ENCODE measurements at regions not wholly inside any gene's neighbourhood (a gene's known extent, or its start where the extent isn't known, plus 50 kb on each side); places are given as distances from the start of the nearest gene placed in this dataset.
A peak's percentile ranks its signal among the peaks of the same experiment; 100 is the strongest.

DNA sequence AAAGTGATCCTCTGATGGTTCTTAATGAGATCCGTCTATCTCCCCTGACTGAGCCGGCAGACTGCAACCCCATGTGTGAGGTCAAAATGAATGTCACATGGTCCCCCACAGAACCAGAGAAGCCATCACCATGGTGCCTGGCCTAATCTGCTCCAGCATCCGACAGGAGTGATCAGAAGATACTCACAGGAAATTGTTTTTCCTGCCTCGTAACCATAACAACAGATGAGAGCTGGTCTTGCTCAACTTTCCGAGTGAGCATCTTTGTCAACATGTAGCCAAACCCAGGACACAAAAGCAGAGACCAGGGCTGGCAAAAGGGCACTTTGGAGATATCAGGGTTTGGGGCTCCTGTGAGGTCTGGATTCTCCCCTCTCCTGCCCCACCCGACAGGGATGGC lies 72.1 kb upstream of the C14orf180 start:
- ChIA-PET POLR2A (interaction anchor here (1.3 to 1.4 kb wide), 2 partner anchors 83 to 370 kb away, joined by 3 read pairs; no protein-coding TSS in a partner anchor), CTCF (interaction anchor here (0.8 to 1.4 kb wide), 3 partner anchors 29 to 56 kb away, joined by 3 to 5 read pairs (median 3); no protein-coding TSS in a partner anchor)
- Histone ChIP-seq H2AFZ (ENCODE audit: low read depth) (no peak overlapping the region), H3K9ac (no peak overlapping the region), H3K27me3 (ENCODE audit: insufficient read depth) (no peaks in the 10 kb centered on the region), H3K4me1 (ENCODE audit: control insufficient read depth in 1 of 2, insufficient read depth in 2 of 2, low read depth in 1 of 2, low read length in 1 of 2) (peaks cover 0 to 35% of the 10 kb centered on the region in 2 experiments; a peak in 1 of 4 replicates), H3K4me3 (ENCODE audit: low read depth in 2 of 2, low read length in 1 of 2) (no peak overlapping the region), H3K79me2 (ENCODE audit: insufficient read depth) (no peaks in the 10 kb centered on the region), H3K9me3 (no peaks in the 10 kb centered on the region), H4K20me1 (ENCODE audit: insufficient read depth) (no peaks in the 10 kb centered on the region), H3F3A (replicated peaks; ENCODE audit: insufficient read depth) (no peaks in the 10 kb centered on the region), H3K4me2 (no peak overlapping the region), H3K36me3 (replicated peaks in 1 of 2; ENCODE audit: control insufficient read depth in 1 of 2, insufficient read depth in 2 of 2, low read length in 1 of 2) (no peaks in the 10 kb centered on the region), H3K27ac (ENCODE audit: low read depth in 2 of 2, low read length in 1 of 2) (peak overlapping the region in 1 of 2 experiments; percentile 82; a peak in 2 of 4 replicates), H3K9me2 (no peaks in the 10 kb centered on the region)
- 21% methylated on average over 6 of the region's 6 CpGs for whole genome bisulfite sequencing (ENCODE audit: low lambda C conversion rate)
- 0 out of 2 replicates have a peak, but pooled peaks have one; percentile 10 for TF ChIP-seq RAD21 (IDR thresholded peaks at IDR 0.05; ENCODE audit: low read length)
- TF ChIP-seq, protein P1, sequence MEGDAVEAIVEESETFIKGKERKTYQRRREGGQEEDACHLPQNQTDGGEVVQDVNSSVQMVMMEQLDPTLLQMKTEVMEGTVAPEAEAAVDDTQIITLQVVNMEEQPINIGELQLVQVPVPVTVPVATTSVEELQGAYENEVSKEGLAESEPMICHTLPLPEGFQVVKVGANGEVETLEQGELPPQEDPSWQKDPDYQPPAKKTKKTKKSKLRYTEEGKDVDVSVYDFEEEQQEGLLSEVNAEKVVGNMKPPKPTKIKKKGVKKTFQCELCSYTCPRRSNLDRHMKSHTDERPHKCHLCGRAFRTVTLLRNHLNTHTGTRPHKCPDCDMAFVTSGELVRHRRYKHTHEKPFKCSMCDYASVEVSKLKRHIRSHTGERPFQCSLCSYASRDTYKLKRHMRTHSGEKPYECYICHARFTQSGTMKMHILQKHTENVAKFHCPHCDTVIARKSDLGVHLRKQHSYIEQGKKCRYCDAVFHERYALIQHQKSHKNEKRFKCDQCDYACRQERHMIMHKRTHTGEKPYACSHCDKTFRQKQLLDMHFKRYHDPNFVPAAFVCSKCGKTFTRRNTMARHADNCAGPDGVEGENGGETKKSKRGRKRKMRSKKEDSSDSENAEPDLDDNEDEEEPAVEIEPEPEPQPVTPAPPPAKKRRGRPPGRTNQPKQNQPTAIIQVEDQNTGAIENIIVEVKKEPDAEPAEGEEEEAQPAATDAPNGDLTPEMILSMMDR (IDR thresholded peaks at IDR 0.05) = no peak
- no peak for TF ChIP-seq GABPA (IDR thresholded peaks at IDR 0.05; ENCODE audit: low read depth)
- TF ChIP-seq SIN3A (IDR thresholded peaks at IDR 0.05; ENCODE audit: borderline replicate concordance, low read depth, low read length) = no peak
- no peak for TF ChIP-seq CHD2 (IDR thresholded peaks at IDR 0.05; ENCODE audit: low read length, partially characterized antibody)
- peak; percentile 80 for TF ChIP-seq GATA2 (CRISPR knock-in tag; IDR thresholded peaks at IDR 0.05)
- no peak for TF ChIP-seq NFIC (IDR thresholded peaks at IDR 0.05; ENCODE audit: borderline replicate concordance)
- no peak for TF ChIP-seq JUND (IDR thresholded peaks at IDR 0.05)
- TF ChIP-seq TCF12 (IDR thresholded peaks at IDR 0.05) = no peak
- TF ChIP-seq MXI1 (IDR thresholded peaks at IDR 0.05; ENCODE audit: low read depth, low read length) = peak; percentile 67; the same call in 1 of the 2 replicates
- TF ChIP-seq FOXJ3 (CRISPR knock-in tag; IDR thresholded peaks at IDR 0.05) = no peak
- TF ChIP-seq, protein P2, sequence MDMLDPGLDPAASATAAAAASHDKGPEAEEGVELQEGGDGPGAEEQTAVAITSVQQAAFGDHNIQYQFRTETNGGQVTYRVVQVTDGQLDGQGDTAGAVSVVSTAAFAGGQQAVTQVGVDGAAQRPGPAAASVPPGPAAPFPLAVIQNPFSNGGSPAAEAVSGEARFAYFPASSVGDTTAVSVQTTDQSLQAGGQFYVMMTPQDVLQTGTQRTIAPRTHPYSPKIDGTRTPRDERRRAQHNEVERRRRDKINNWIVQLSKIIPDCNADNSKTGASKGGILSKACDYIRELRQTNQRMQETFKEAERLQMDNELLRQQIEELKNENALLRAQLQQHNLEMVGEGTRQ (IDR thresholded peaks at IDR 0.05; ENCODE audit: borderline replicate concordance, low read depth, low read length) = no peak
- TF ChIP-seq, protein P3, sequence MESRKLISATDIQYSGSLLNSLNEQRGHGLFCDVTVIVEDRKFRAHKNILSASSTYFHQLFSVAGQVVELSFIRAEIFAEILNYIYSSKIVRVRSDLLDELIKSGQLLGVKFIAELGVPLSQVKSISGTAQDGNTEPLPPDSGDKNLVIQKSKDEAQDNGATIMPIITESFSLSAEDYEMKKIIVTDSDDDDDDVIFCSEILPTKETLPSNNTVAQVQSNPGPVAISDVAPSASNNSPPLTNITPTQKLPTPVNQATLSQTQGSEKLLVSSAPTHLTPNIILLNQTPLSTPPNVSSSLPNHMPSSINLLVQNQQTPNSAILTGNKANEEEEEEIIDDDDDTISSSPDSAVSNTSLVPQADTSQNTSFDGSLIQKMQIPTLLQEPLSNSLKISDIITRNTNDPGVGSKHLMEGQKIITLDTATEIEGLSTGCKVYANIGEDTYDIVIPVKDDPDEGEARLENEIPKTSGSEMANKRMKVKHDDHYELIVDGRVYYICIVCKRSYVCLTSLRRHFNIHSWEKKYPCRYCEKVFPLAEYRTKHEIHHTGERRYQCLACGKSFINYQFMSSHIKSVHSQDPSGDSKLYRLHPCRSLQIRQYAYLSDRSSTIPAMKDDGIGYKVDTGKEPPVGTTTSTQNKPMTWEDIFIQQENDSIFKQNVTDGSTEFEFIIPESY (IDR thresholded peaks at IDR 0.05; ENCODE audit: borderline replicate concordance, low read depth) = no peak
- no peak for TF ChIP-seq TAF1 (IDR thresholded peaks at IDR 0.05; ENCODE audit: borderline replicate concordance, low read depth, low read length)
- TF ChIP-seq, protein P4, sequence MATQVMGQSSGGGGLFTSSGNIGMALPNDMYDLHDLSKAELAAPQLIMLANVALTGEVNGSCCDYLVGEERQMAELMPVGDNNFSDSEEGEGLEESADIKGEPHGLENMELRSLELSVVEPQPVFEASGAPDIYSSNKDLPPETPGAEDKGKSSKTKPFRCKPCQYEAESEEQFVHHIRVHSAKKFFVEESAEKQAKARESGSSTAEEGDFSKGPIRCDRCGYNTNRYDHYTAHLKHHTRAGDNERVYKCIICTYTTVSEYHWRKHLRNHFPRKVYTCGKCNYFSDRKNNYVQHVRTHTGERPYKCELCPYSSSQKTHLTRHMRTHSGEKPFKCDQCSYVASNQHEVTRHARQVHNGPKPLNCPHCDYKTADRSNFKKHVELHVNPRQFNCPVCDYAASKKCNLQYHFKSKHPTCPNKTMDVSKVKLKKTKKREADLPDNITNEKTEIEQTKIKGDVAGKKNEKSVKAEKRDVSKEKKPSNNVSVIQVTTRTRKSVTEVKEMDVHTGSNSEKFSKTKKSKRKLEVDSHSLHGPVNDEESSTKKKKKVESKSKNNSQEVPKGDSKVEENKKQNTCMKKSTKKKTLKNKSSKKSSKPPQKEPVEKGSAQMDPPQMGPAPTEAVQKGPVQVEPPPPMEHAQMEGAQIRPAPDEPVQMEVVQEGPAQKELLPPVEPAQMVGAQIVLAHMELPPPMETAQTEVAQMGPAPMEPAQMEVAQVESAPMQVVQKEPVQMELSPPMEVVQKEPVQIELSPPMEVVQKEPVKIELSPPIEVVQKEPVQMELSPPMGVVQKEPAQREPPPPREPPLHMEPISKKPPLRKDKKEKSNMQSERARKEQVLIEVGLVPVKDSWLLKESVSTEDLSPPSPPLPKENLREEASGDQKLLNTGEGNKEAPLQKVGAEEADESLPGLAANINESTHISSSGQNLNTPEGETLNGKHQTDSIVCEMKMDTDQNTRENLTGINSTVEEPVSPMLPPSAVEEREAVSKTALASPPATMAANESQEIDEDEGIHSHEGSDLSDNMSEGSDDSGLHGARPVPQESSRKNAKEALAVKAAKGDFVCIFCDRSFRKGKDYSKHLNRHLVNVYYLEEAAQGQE (IDR thresholded peaks at IDR 0.05; ENCODE audit: low read depth, low read length) = no peak
- TF ChIP-seq RFX5 (IDR thresholded peaks at IDR 0.05; ENCODE audit: low read length) = peak; percentile 65; the same call in 1 of the 2 replicates
- TF ChIP-seq RXRA (IDR thresholded peaks at IDR 0.05; ENCODE audit: borderline replicate concordance, low read depth) = no peak
- peak in 1 of 2 experiments; percentile 50; a peak in 1 of 4 replicates for TF ChIP-seq EP300 (IDR thresholded peaks at IDR 0.05; ENCODE audit: borderline replicate concordance in 1 of 2, low read depth in 1 of 2, low read length in 1 of 2)
- no peak for TF ChIP-seq RCOR1 (IDR thresholded peaks at IDR 0.05; ENCODE audit: low read length)
- TF ChIP-seq MEF2A (IDR thresholded peaks at IDR 0.05; ENCODE audit: borderline replicate concordance, low read depth) = no peak
- TF ChIP-seq, protein P5, sequence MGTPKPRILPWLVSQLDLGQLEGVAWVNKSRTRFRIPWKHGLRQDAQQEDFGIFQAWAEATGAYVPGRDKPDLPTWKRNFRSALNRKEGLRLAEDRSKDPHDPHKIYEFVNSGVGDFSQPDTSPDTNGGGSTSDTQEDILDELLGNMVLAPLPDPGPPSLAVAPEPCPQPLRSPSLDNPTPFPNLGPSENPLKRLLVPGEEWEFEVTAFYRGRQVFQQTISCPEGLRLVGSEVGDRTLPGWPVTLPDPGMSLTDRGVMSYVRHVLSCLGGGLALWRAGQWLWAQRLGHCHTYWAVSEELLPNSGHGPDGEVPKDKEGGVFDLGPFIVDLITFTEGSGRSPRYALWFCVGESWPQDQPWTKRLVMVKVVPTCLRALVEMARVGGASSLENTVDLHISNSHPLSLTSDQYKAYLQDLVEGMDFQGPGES (IDR thresholded peaks at IDR 0.05; ENCODE audit: low read depth, low read length) = no peak
- DNase-seq = peak; percentile 85

Measured in SK-N-SH (cell line).